Astrocyte (in vitro differentiated cells and primary cell): ENCODE measurements at regions not wholly inside any gene's neighbourhood (a gene's known extent, or its start where the extent isn't known, plus 50 kb on each side); places are given as distances from the start of the nearest gene placed in this dataset.
A peak's percentile ranks its signal among the peaks of the same experiment; 100 is the strongest.

Experiments
- DNase-seq: peaks from one replicate; pipeline ENCODE4 v3.0.0-alpha.2; 2010; ENCODE audit warnings: low read depth
- FAIRE-seq: peaks from 2 replicates; lab custom pipeline; 2011; peaks lifted over from hg19 to GRCh38; lab: Jason Lieb, UNC
- H2AFZ ChIP-seq: 2 replicates; pipeline ENCODE4 v1.6.0; 2012; ENCODE audit warnings: low read depth, low read length, inconsistent platforms
- H3K27ac ChIP-seq: 2 replicates; pipeline ENCODE4 v1.5.1; 2011; ENCODE audit warnings: low read depth, low read length, inconsistent platforms
- H3K27me3 ChIP-seq: 2 replicates; pipeline ENCODE4 v1.6.0; 2011; ENCODE audit warnings: low read length, inconsistent platforms; ENCODE audit not compliant: insufficient read depth
- H3K36me3 ChIP-seq: 2 replicates; pipeline ENCODE4 v1.5.1; 2011; ENCODE audit warnings: low read length, inconsistent platforms; ENCODE audit not compliant: insufficient read depth
- H3K4me1 ChIP-seq: 2 replicates; pipeline ENCODE4 v1.5.1; 2011; ENCODE audit warnings: low read length, inconsistent platforms; ENCODE audit not compliant: insufficient read depth
- H3K4me2 ChIP-seq: 2 replicates; pipeline ENCODE4 v1.6.0; 2012; ENCODE audit warnings: low read length, inconsistent platforms
- H3K4me3 ChIP-seq: 2 replicates; pipeline ENCODE4 v1.5.1; 2011; ENCODE audit warnings: low read depth, mild to moderate bottlenecking, low read length, inconsistent platforms; ENCODE audit not compliant: insufficient read depth
- H3K79me2 ChIP-seq: 2 replicates; pipeline ENCODE4 v1.6.0; 2012; ENCODE audit warnings: mild to moderate bottlenecking, low read length, inconsistent platforms; ENCODE audit not compliant: insufficient read depth
- H3K9ac ChIP-seq: 2 replicates; pipeline ENCODE4 v1.6.0; 2012; ENCODE audit warnings: mild to moderate bottlenecking, low read length, inconsistent platforms
- H3K9me3 ChIP-seq: 2 replicates; pipeline ENCODE4 v1.5.1; 2012; ENCODE audit warnings: low read depth, mild to moderate bottlenecking, low read length, inconsistent platforms; ENCODE audit not compliant: insufficient read depth
- H4K20me1 ChIP-seq: 2 replicates; pipeline ENCODE4 v1.6.0; 2012; ENCODE audit warnings: low read length, inconsistent platforms; ENCODE audit not compliant: insufficient read depth
- H3K27ac Mint-ChIP-seq: one replicate; pipeline ENCODE4 v1.8.0; 2021; ENCODE audit warnings: mild to moderate bottlenecking, mixed read lengths; ENCODE audit not compliant: unreplicated experiment
- H3K27me3 Mint-ChIP-seq: one replicate; pipeline ENCODE4 v1.8.0; 2021; ENCODE audit warnings: low read depth, mixed read lengths; ENCODE audit not compliant: unreplicated experiment
- H3K36me3 Mint-ChIP-seq: one replicate; pipeline ENCODE4 v1.8.0; 2021; ENCODE audit warnings: low read depth, mixed read lengths; ENCODE audit not compliant: unreplicated experiment
- H3K4me1 Mint-ChIP-seq: one replicate; pipeline ENCODE4 v1.8.0; 2021; ENCODE audit warnings: low read depth, mixed read lengths; ENCODE audit not compliant: unreplicated experiment
- H3K4me3 Mint-ChIP-seq: one replicate; pipeline ENCODE4 v1.8.0; 2021; ENCODE audit warnings: mild to moderate bottlenecking, moderate library complexity, mixed read lengths; ENCODE audit not compliant: unreplicated experiment
- H3K9me3 Mint-ChIP-seq: one replicate; pipeline ENCODE4 v1.8.0; 2021; ENCODE audit warnings: mild to moderate bottlenecking, mixed read lengths; ENCODE audit not compliant: unreplicated experiment
- CTCF ChIP-seq: IDR thresholded peaks from 2 replicates; pipeline ENCODE4 v1.5.1; 2011; ENCODE audit warnings: low read depth, mild to moderate bottlenecking, inconsistent platforms, low read length, moderate library complexity; ENCODE audit not compliant: insufficient read depth
- EZH2 ChIP-seq: IDR thresholded peaks from 2 replicates; pipeline ENCODE4 v1.6.1; 2012; ENCODE audit warnings: mild to moderate bottlenecking, low read length, inconsistent platforms; ENCODE audit not compliant: insufficient read depth

- no peak overlapping the region for H3K4me2 ChIP-seq
- no peaks in the 10 kb centered on the region for H3K27me3 ChIP-seq
- H3K9ac ChIP-seq, result no peak overlapping the region
- no peaks in the 10 kb centered on the region for H4K20me1 ChIP-seq
- Mint-ChIP-seq H3K36me3 (no peaks in the 10 kb centered on the region), H3K4me3 (no peak overlapping the region), H3K4me1 (peaks cover 4% of the 10 kb centered on the region), H3K27me3 (peaks cover 50% of the 10 kb centered on the region), H3K27ac (no peak overlapping the region), H3K9me3 (peaks cover 2% of the 10 kb centered on the region)
- FAIRE-seq, result no peak
- no peak overlapping the region for H3K27ac ChIP-seq
- H3K79me2 ChIP-seq, result no peaks in the 10 kb centered on the region
- no peaks in the 10 kb centered on the region for H3K4me1 ChIP-seq
- DNase-seq, result no peak
- no peaks in the 10 kb centered on the region for H3K36me3 ChIP-seq
- no peak for TF ChIP-seq EZH2
- no peak for TF ChIP-seq CTCF
- no peaks in the 10 kb centered on the region for H3K9me3 ChIP-seq
- H2AFZ ChIP-seq, result no peak overlapping the region
- no peak overlapping the region for H3K4me3 ChIP-seq
Measured at GRCh38 chr4:8707045-8707781, 114.6 kb downstream of the CPZ start.

DNA sequence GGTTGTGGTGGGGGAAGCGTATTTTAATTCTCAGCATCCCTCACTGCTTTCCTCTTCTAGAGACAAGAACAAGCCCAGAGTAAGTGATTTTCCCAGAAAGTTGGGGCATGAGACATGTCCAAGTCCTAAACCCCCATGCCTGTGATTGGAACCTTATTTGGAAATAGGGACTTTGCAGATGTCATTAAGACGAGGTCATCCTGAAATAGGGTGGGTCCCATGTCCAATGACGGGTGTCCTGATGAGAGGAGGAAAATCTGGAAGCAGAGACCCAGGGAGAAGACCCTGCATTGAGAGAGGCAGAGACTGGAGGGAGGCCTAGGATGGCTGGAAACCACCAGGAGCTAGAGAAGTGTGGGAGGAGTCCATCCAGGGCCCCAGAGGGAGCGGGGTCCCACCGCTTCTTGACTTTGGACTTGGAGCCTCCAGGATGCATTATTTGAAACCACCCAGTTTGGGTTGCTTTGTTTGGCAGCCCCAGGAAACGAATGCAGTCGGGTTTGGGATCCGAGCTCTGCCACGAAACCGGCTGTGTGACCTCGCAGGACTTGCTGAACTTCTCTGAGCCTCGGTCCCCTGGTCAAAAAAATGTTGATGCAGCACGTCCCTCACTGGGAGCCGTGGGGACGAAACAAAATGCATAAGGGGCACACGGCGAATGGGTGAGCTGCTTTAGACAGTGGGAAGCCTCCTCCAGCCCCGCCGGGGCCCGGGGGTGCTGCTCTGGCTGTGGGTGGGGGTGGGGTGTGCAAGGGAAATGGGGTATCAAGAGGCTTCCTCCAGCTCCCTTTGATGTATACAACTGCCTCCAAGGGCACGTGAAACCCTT lies 113.9 kb downstream of the CPZ start:
- Mint-ChIP-seq H3K4me3 (no peak overlapping the region), H3K27me3 (peaks cover 57% of the 10 kb centered on the region)

More for the DNA sequence above, 113.9 kb downstream of the CPZ start:
- TF ChIP-seq CTCF (no peak), EZH2 (no peak)
- Mint-ChIP-seq H3K9me3 (peaks cover 2% of the 10 kb centered on the region), H3K27ac (peak overlapping the region; percentile 53), H3K36me3 (no peaks in the 10 kb centered on the region), H3K4me1 (peaks cover 4% of the 10 kb centered on the region)
- no peak for FAIRE-seq
- Histone ChIP-seq H3K9me3 (no peaks in the 10 kb centered on the region), H3K79me2 (no peaks in the 10 kb centered on the region), H3K4me2 (no peak overlapping the region), H3K27me3 (no peaks in the 10 kb centered on the region), H3K27ac (no peak overlapping the region), H2AFZ (no peak overlapping the region), H3K36me3 (no peaks in the 10 kb centered on the region), H3K4me3 (no peak overlapping the region), H4K20me1 (no peaks in the 10 kb centered on the region), H3K9ac (no peak overlapping the region), H3K4me1 (no peaks in the 10 kb centered on the region)
- no peak for DNase-seq
